ENCODE measurements at regions not wholly inside any gene's neighbourhood (a gene's known extent, or its start where the extent isn't known, plus 50 kb on each side); places are given as distances from the start of the nearest gene placed in this dataset.

- no peak overlapping the region for H3K4me3 ChIP-seq (replicated peaks in 1 of 4; ENCODE audit: control extremely low read depth in 1 of 4, insufficient read depth in 1 of 4, low read depth in 3 of 4, low read length in 4 of 4)
- H3K27me3 ChIP-seq (ENCODE audit: control insufficient read depth, insufficient read depth, low read length): no peaks in the 10 kb centered on the region
- H3K36me3 ChIP-seq (ENCODE audit: control insufficient read depth, insufficient read depth, low read length): no peaks in the 10 kb centered on the region
- H3K4me2 ChIP-seq (ENCODE audit: extremely low read depth, insufficient read depth, low read length): no peak overlapping the region
- H3K9me3 ChIP-seq (ENCODE audit: control insufficient read depth, insufficient read depth, low read depth, low read length): no peaks in the 10 kb centered on the region
- no peak overlapping the region for H2AFZ ChIP-seq (ENCODE audit: low read length)
- H4K20me1 ChIP-seq (ENCODE audit: control insufficient read depth, extremely low read depth, insufficient read depth, low read length): no peaks in the 10 kb centered on the region
- H3K27ac ChIP-seq (ENCODE audit: insufficient read depth, low read length): no peak overlapping the region
- TF ChIP-seq EZH2 (IDR thresholded peaks at IDR 0.05; ENCODE audit: low read length, missing control alignments) (no peak), CTCF (conservative IDR thresholded peaks at IDR 0.05 in 1 of 2, IDR thresholded peaks at IDR 0.05 in 1 of 2; ENCODE audit: low read depth in 1 of 2, low read length in 2 of 2) (no peak)
- no peak overlapping the region for H3K9ac ChIP-seq (ENCODE audit: insufficient read depth, low read length)
- DNase-seq (ENCODE audit: low read depth in 2 of 2): no peak
- H3K79me2 ChIP-seq (ENCODE audit: control insufficient read depth, insufficient read depth, low read length): no peaks in the 10 kb centered on the region
- H3K4me1 ChIP-seq (ENCODE audit: control insufficient read depth, extremely low read depth, insufficient read depth, low read length): peaks cover 2% of the 10 kb centered on the region
These were observed 57.9 kb upstream of the NHSL1 start for GRCh38 chr6:138557147-138557546.

DNA sequence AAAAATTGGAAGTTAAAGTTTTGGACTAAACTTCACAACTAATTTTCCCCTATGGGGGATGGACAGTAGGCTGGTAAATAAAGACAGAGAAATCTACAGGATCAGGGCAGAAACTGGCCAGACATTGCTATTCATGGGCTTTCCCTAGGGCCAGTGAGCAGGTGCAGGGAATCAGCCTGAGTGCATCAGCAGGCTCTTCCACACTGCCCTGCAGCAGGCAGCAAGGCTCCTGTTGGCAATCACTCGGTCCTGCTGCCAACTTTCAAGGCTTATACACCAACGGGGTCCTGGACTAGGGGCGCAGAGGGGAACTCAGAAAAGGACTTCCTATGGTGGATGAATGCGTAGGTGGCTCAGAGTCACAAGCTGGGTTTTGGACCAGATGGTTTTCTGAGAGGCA, 59.8 kb upstream of the NHSL1 start:
- H2AFZ ChIP-seq (ENCODE audit: low read length): no peak overlapping the region
- TF ChIP-seq CTCF (conservative IDR thresholded peaks at IDR 0.05 in 1 of 2, IDR thresholded peaks at IDR 0.05 in 1 of 2; ENCODE audit: low read depth in 1 of 2, low read length in 2 of 2): no peak
- TF ChIP-seq EZH2 (IDR thresholded peaks at IDR 0.05; ENCODE audit: low read length, missing control alignments): no peak
- H3K27ac ChIP-seq (ENCODE audit: insufficient read depth, low read length): no peak overlapping the region
- no peak for DNase-seq (ENCODE audit: low read depth in 2 of 2)
- no peak overlapping the region for H3K4me3 ChIP-seq (replicated peaks in 1 of 4; ENCODE audit: control extremely low read depth in 1 of 4, insufficient read depth in 1 of 4, low read depth in 3 of 4, low read length in 4 of 4)
- H3K27me3 ChIP-seq (ENCODE audit: control insufficient read depth, insufficient read depth, low read length): no peaks in the 10 kb centered on the region
- no peaks in the 10 kb centered on the region for H4K20me1 ChIP-seq (ENCODE audit: control insufficient read depth, extremely low read depth, insufficient read depth, low read length)
- no peaks in the 10 kb centered on the region for H3K36me3 ChIP-seq (ENCODE audit: control insufficient read depth, insufficient read depth, low read length)
- H3K9me3 ChIP-seq (ENCODE audit: control insufficient read depth, insufficient read depth, low read depth, low read length): no peaks in the 10 kb centered on the region
- H3K4me2 ChIP-seq (ENCODE audit: extremely low read depth, insufficient read depth, low read length): no peak overlapping the region
- H3K9ac ChIP-seq (ENCODE audit: insufficient read depth, low read length): no peak overlapping the region
- no peaks in the 10 kb centered on the region for H3K79me2 ChIP-seq (ENCODE audit: control insufficient read depth, insufficient read depth, low read length)
- H3K4me1 ChIP-seq (ENCODE audit: control insufficient read depth, extremely low read depth, insufficient read depth, low read length): peaks cover 2% of the 10 kb centered on the region

GRCh38 chr6:138560130-138560860, 61.0 kb upstream of the NHSL1 start:
- no peaks in the 10 kb centered on the region for H3K9me3 ChIP-seq (ENCODE audit: control insufficient read depth, insufficient read depth, low read depth, low read length)
- H3K79me2 ChIP-seq (ENCODE audit: control insufficient read depth, insufficient read depth, low read length): no peaks in the 10 kb centered on the region
- no peak overlapping the region for H3K4me2 ChIP-seq (ENCODE audit: extremely low read depth, insufficient read depth, low read length)
- no peak overlapping the region for H3K27ac ChIP-seq (ENCODE audit: insufficient read depth, low read length)
- no peak for DNase-seq (ENCODE audit: low read depth in 2 of 2)
- TF ChIP-seq EZH2 (IDR thresholded peaks at IDR 0.05; ENCODE audit: low read length, missing control alignments) (no peak), CTCF (conservative IDR thresholded peaks at IDR 0.05 in 1 of 2, IDR thresholded peaks at IDR 0.05 in 1 of 2; ENCODE audit: low read depth in 1 of 2, low read length in 2 of 2) (no peak)
- H2AFZ ChIP-seq (ENCODE audit: low read length): no peak overlapping the region
- no peak overlapping the region for H3K4me3 ChIP-seq (replicated peaks in 1 of 4; ENCODE audit: control extremely low read depth in 1 of 4, insufficient read depth in 1 of 4, low read depth in 3 of 4, low read length in 4 of 4)
- peaks cover 2% of the 10 kb centered on the region for H3K4me1 ChIP-seq (ENCODE audit: control insufficient read depth, extremely low read depth, insufficient read depth, low read length)
- no peaks in the 10 kb centered on the region for H3K36me3 ChIP-seq (ENCODE audit: control insufficient read depth, insufficient read depth, low read length)
- no peaks in the 10 kb centered on the region for H4K20me1 ChIP-seq (ENCODE audit: control insufficient read depth, extremely low read depth, insufficient read depth, low read length)
- H3K9ac ChIP-seq (ENCODE audit: insufficient read depth, low read length): no peak overlapping the region
- no peaks in the 10 kb centered on the region for H3K27me3 ChIP-seq (ENCODE audit: control insufficient read depth, insufficient read depth, low read length)
